ENCODE measurements at regions not wholly inside any gene's neighbourhood (a gene's known extent, or its start where the extent isn't known, plus 50 kb on each side); places are given as distances from the start of the nearest gene placed in this dataset.
A peak's percentile ranks its signal among the peaks of the same experiment; 100 is the strongest.

- Histone ChIP-seq H3K4me3 (replicated peaks; ENCODE audit: insufficient read depth, low read length) (no peak overlapping the region), H3K27ac (replicated peaks) (peak overlapping the region; percentile 87), H3K27me3 (ENCODE audit: insufficient read depth, poor library complexity, severe bottlenecking) (no peaks in the 10 kb centered on the region)
- TF ChIP-seq REST (IDR thresholded peaks at IDR 0.05; ENCODE audit: insufficient replicate concordance, low read depth) (no peak), CTCF (IDR thresholded peaks at IDR 0.05; ENCODE audit: insufficient read depth, low read length) (no peak), SPI1 (IDR thresholded peaks at IDR 0.05; ENCODE audit: borderline replicate concordance, low read depth) (no peak), POLR2AphosphoS5 (IDR thresholded peaks at IDR 0.05; ENCODE audit: low read depth) (no peak)
- DNase-seq (ENCODE audit: low read depth in 1 of 2, low spot score in 1 of 2), result peak; percentile 20 to 81
Measured at GRCh38 chr14:99077076-99077843, 194.7 kb downstream of the BCL11B start.

GRCh38 chr14:99077844-99078236 is 194.2 kb downstream of the BCL11B start:
- peak overlapping the region; percentile 50 for H3K27ac ChIP-seq (replicated peaks)
- no peak for DNase-seq (ENCODE audit: low read depth in 1 of 2, low spot score in 1 of 2)
- TF ChIP-seq GABPA (IDR thresholded peaks at IDR 0.05; ENCODE audit: low read depth) (no peak), POLR2AphosphoS5 (IDR thresholded peaks at IDR 0.05; ENCODE audit: low read depth) (no peak), REST (IDR thresholded peaks at IDR 0.05; ENCODE audit: insufficient replicate concordance, low read depth) (no peak), CTCF (IDR thresholded peaks at IDR 0.05; ENCODE audit: insufficient read depth, low read length) (no peak), SPI1 (IDR thresholded peaks at IDR 0.05; ENCODE audit: borderline replicate concordance, low read depth) (no peak)
- no peak overlapping the region for H3K4me3 ChIP-seq (replicated peaks; ENCODE audit: insufficient read depth, low read length)
- H3K27me3 ChIP-seq (ENCODE audit: insufficient read depth, poor library complexity, severe bottlenecking), result no peaks in the 10 kb centered on the region

- no peak for DNase-seq (ENCODE audit: low read depth in 1 of 2, low spot score in 1 of 2)
- Histone ChIP-seq H3K4me3 (replicated peaks; ENCODE audit: insufficient read depth, low read length) (no peak overlapping the region), H3K27me3 (ENCODE audit: insufficient read depth, poor library complexity, severe bottlenecking) (no peaks in the 10 kb centered on the region), H3K27ac (replicated peaks) (no peak overlapping the region; the same call in 1 of the 2 replicates)
- TF ChIP-seq POLR2AphosphoS5 (IDR thresholded peaks at IDR 0.05; ENCODE audit: low read depth) (no peak), GABPA (IDR thresholded peaks at IDR 0.05; ENCODE audit: low read depth) (no peak), CTCF (IDR thresholded peaks at IDR 0.05; ENCODE audit: insufficient read depth, low read length) (no peak), REST (IDR thresholded peaks at IDR 0.05; ENCODE audit: insufficient replicate concordance, low read depth) (no peak), SPI1 (IDR thresholded peaks at IDR 0.05; ENCODE audit: borderline replicate concordance, low read depth) (no peak)
Measured at GRCh38 chr14:99078426-99078825, 193.6 kb downstream of the BCL11B start.
